ENCODE measurements at regions not wholly inside any gene's neighbourhood (a gene's known extent, or its start where the extent isn't known, plus 50 kb on each side); places are given as distances from the start of the nearest gene placed in this dataset.
"Not testable (repeated sequence)": the region's sequence is repeated elsewhere in the genome, so short reads cannot be mapped to it uniquely, and the experiment has no call there.

DNA sequence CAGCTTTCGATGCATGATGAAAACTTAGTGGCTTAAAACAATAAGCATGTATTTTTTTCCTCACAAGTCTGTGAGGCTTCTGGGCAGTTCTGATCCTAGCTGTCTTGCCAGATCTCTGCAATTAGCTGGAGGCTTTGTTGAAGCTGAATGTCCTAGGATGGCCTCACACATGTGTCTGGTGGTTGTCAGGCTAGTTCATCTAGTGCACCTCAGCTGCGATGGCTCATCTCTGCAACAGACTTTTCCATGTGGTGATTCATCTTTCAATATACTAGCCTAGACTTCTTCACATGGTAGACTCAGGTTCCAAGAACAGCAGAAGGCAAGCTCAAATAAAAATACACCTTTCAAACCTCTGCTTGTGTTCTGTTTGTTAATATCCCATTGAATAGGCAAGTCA is 66.5 kb upstream of the IL1RAPL1 start:
- H3K4me1 ChIP-seq (ENCODE audit: control insufficient read depth, extremely low read depth, insufficient read depth, low read length): no peaks in the 10 kb centered on the region
- TF ChIP-seq, protein P1, sequence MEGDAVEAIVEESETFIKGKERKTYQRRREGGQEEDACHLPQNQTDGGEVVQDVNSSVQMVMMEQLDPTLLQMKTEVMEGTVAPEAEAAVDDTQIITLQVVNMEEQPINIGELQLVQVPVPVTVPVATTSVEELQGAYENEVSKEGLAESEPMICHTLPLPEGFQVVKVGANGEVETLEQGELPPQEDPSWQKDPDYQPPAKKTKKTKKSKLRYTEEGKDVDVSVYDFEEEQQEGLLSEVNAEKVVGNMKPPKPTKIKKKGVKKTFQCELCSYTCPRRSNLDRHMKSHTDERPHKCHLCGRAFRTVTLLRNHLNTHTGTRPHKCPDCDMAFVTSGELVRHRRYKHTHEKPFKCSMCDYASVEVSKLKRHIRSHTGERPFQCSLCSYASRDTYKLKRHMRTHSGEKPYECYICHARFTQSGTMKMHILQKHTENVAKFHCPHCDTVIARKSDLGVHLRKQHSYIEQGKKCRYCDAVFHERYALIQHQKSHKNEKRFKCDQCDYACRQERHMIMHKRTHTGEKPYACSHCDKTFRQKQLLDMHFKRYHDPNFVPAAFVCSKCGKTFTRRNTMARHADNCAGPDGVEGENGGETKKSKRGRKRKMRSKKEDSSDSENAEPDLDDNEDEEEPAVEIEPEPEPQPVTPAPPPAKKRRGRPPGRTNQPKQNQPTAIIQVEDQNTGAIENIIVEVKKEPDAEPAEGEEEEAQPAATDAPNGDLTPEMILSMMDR (conservative IDR thresholded peaks at IDR 0.05 in 1 of 2, IDR thresholded peaks at IDR 0.05 in 1 of 2; ENCODE audit: low read depth in 1 of 2, low read length in 2 of 2): no peak
- TF ChIP-seq EZH2 (IDR thresholded peaks at IDR 0.05; ENCODE audit: low read length, missing control alignments): no peak
- H3K36me3 ChIP-seq (ENCODE audit: control insufficient read depth, insufficient read depth, low read length): no peaks in the 10 kb centered on the region

GRCh38 chrX:28528354-28528753 is 58.9 kb upstream of the IL1RAPL1 start:
- DNase-seq (ENCODE audit: low read depth in 2 of 2); H2AFZ ChIP-seq (ENCODE audit: low read length); H3K4me1 ChIP-seq (ENCODE audit: control insufficient read depth, extremely low read depth, insufficient read depth, low read length); H3K27ac ChIP-seq (ENCODE audit: insufficient read depth, low read length); H3K9ac ChIP-seq (ENCODE audit: insufficient read depth, low read length); H3K9me3 ChIP-seq (ENCODE audit: control insufficient read depth, insufficient read depth, low read depth, low read length); H4K20me1 ChIP-seq (ENCODE audit: control insufficient read depth, extremely low read depth, insufficient read depth, low read length); H3K4me2 ChIP-seq (ENCODE audit: extremely low read depth, insufficient read depth, low read length); H3K4me3 ChIP-seq (replicated peaks in 1 of 4; ENCODE audit: control extremely low read depth in 1 of 4, insufficient read depth in 1 of 4, low read depth in 3 of 4, low read length in 4 of 4); H3K79me2 ChIP-seq (ENCODE audit: control insufficient read depth, insufficient read depth, low read length); H3K27me3 ChIP-seq (ENCODE audit: control insufficient read depth, insufficient read depth, low read length); H3K36me3 ChIP-seq (ENCODE audit: control insufficient read depth, insufficient read depth, low read length): not testable (repeated sequence)

More for the DNA sequence above, 66.5 kb upstream of the IL1RAPL1 start:
- H3K79me2 ChIP-seq (ENCODE audit: control insufficient read depth, insufficient read depth, low read length): no peaks in the 10 kb centered on the region
- no peak overlapping the region for H3K27ac ChIP-seq (ENCODE audit: insufficient read depth, low read length)
- H4K20me1 ChIP-seq (ENCODE audit: control insufficient read depth, extremely low read depth, insufficient read depth, low read length): no peaks in the 10 kb centered on the region
- no peak overlapping the region for H3K9ac ChIP-seq (ENCODE audit: insufficient read depth, low read length)
- no peaks in the 10 kb centered on the region for H3K27me3 ChIP-seq (ENCODE audit: control insufficient read depth, insufficient read depth, low read length)
- H2AFZ ChIP-seq (ENCODE audit: low read length): no peak overlapping the region
- no peak overlapping the region for H3K4me2 ChIP-seq (ENCODE audit: extremely low read depth, insufficient read depth, low read length)
- H3K9me3 ChIP-seq (ENCODE audit: control insufficient read depth, insufficient read depth, low read depth, low read length): no peaks in the 10 kb centered on the region
- DNase-seq (ENCODE audit: low read depth in 2 of 2): no peak
- H3K4me3 ChIP-seq (replicated peaks in 1 of 4; ENCODE audit: control extremely low read depth in 1 of 4, insufficient read depth in 1 of 4, low read depth in 3 of 4, low read length in 4 of 4): no peak overlapping the region
